ENCODE measurements at regions not wholly inside any gene's neighbourhood (a gene's known extent, or its start where the extent isn't known, plus 50 kb on each side); places are given as distances from the start of the nearest gene placed in this dataset.

- no peak overlapping the region for H3K27ac ChIP-seq
- no peaks in the 10 kb centered on the region for H3K36me3 ChIP-seq (ENCODE audit: low read depth)
- CTCF ChIA-PET = no interaction called here
- H3K27me3 ChIP-seq (ENCODE audit: insufficient read depth, low read depth) = no peaks in the 10 kb centered on the region
- no TSS peak for BruUV-seq (replicated peaks)
- H3K79me2 ChIP-seq (ENCODE audit: low read depth) = no peaks in the 10 kb centered on the region
- POLR2A ChIA-PET (ENCODE audit: unreplicated experiment) = no interaction called here
- no peak overlapping the region for H3K4me3 ChIP-seq
- no peak overlapping the region for H2AFZ ChIP-seq
- TF ChIP-seq CTCF (conservative IDR thresholded peaks at IDR 0.05) (no peak), EZH2 (IDR thresholded peaks at IDR 0.05; ENCODE audit: low read depth) (no peak)
- intact Hi-C loops (cut with micrococcal nuclease; ENCODE audit: unreplicated experiment) = no loop called here
- DNase-seq = no peak
- no peaks in the 10 kb centered on the region for H3K9me3 ChIP-seq (ENCODE audit: insufficient read depth, low read depth)
- no peaks in the 10 kb centered on the region for H4K20me1 ChIP-seq (ENCODE audit: insufficient read depth)
- no peak overlapping the region for H3K4me2 ChIP-seq
- peaks cover 18% of the 10 kb centered on the region for H3F3A ChIP-seq (ENCODE audit: insufficient read depth, low read depth)
- no peaks in the 10 kb centered on the region for H3K9me2 ChIP-seq (ENCODE audit: insufficient read depth)
- peaks cover 26% of the 10 kb centered on the region for H3K4me1 ChIP-seq (replicated peaks; ENCODE audit: insufficient read depth)
These were observed 100.1 kb upstream of the TPM1 start for GRCh38 chr15:62942428-62942827.

DNA sequence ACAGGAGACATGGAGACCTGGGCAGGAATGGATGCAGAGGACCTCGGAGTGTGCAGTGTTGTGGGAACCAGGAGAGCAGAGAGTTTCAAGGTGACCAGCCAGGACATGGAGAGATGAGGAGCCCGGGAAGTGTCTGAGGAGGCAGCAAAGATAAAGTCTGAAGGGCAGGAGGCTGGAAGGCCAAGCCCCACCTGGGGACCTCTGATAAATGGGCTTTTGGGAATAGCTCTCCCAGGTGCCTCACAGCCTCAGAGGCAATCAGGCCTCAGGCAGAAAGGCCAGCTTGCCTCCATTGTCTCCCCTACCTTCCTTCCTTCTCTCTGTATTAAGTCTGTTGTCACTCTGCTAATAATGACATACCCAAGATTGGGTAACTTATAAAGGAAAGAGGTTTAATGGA is 97.5 kb upstream of the TPM1 start:
- H3K79me2 ChIP-seq (ENCODE audit: low read depth) = no peaks in the 10 kb centered on the region
- no peaks in the 10 kb centered on the region for H3K36me3 ChIP-seq (ENCODE audit: low read depth)
- H3K9me2 ChIP-seq (ENCODE audit: insufficient read depth) = no peaks in the 10 kb centered on the region
- intact Hi-C loops (cut with micrococcal nuclease; ENCODE audit: unreplicated experiment) = no loop called here
- H3K4me3 ChIP-seq = no peak overlapping the region
- H3K27me3 ChIP-seq (ENCODE audit: insufficient read depth, low read depth) = no peaks in the 10 kb centered on the region
- TF ChIP-seq EZH2 (IDR thresholded peaks at IDR 0.05; ENCODE audit: low read depth) (no peak), CTCF (conservative IDR thresholded peaks at IDR 0.05) (no peak)
- peaks cover 13% of the 10 kb centered on the region for H3F3A ChIP-seq (ENCODE audit: insufficient read depth, low read depth)
- H2AFZ ChIP-seq = no peak overlapping the region
- no peak for DNase-seq
- H3K4me2 ChIP-seq = no peak overlapping the region
- CTCF ChIA-PET = no interaction called here
- no peaks in the 10 kb centered on the region for H3K9me3 ChIP-seq (ENCODE audit: insufficient read depth, low read depth)
- H3K4me1 ChIP-seq (replicated peaks; ENCODE audit: insufficient read depth) = peaks cover 21% of the 10 kb centered on the region
- no peak overlapping the region for H3K27ac ChIP-seq
- BruUV-seq (replicated peaks) = no TSS peak
- no peaks in the 10 kb centered on the region for H4K20me1 ChIP-seq (ENCODE audit: insufficient read depth)
- POLR2A ChIA-PET (ENCODE audit: unreplicated experiment) = no interaction called here

DNA sequence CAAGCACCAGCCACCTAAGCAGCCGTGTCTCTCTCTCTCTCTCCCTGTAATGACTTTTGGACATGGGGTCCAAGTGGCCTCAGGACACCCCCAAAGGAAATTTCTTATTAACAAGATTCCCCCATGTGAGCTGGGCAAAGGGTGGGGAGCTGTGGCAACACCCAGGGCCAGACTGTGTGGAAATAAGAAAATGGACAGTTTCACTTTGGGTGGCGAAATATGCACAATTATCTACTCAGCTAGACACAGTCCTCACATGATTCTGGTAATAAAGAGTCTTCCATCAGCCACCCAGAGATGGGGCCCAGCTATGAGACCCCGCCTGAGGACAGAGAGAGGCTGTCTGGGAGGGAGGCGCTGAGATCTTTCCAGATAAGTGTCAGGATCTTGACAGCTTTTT is 96.8 kb upstream of the TPM1 start:
- H3K4me1 ChIP-seq (replicated peaks; ENCODE audit: insufficient read depth) = peaks cover 14% of the 10 kb centered on the region
- H3K36me3 ChIP-seq (ENCODE audit: low read depth) = no peaks in the 10 kb centered on the region
- ChIA-PET POLR2A (ENCODE audit: unreplicated experiment) (no interaction called here), CTCF (no interaction called here)
- no peaks in the 10 kb centered on the region for H3K9me2 ChIP-seq (ENCODE audit: insufficient read depth)
- no peaks in the 10 kb centered on the region for H3K27me3 ChIP-seq (ENCODE audit: insufficient read depth, low read depth)
- H3F3A ChIP-seq (ENCODE audit: insufficient read depth, low read depth) = peaks cover 7% of the 10 kb centered on the region; the same call in 1 of the 2 replicates
- no peaks in the 10 kb centered on the region for H3K9me3 ChIP-seq (ENCODE audit: insufficient read depth, low read depth)
- no TSS peak for BruUV-seq (replicated peaks)
- H3K79me2 ChIP-seq (ENCODE audit: low read depth) = no peaks in the 10 kb centered on the region
- no peak for DNase-seq
- no peak overlapping the region for H2AFZ ChIP-seq
- H4K20me1 ChIP-seq (ENCODE audit: insufficient read depth) = no peaks in the 10 kb centered on the region
- H3K4me3 ChIP-seq = no peak overlapping the region
- intact Hi-C loops (cut with micrococcal nuclease; ENCODE audit: unreplicated experiment) = no loop called here
- H3K27ac ChIP-seq = no peak overlapping the region
- no peak for TF ChIP-seq EZH2 (IDR thresholded peaks at IDR 0.05; ENCODE audit: low read depth)
- no peak for TF ChIP-seq CTCF (conservative IDR thresholded peaks at IDR 0.05)
- no peak overlapping the region for H3K4me2 ChIP-seq
